ENCODE measurements at regions not wholly inside any gene's neighbourhood (a gene's known extent, or its start where the extent isn't known, plus 50 kb on each side); places are given as distances from the start of the nearest gene placed in this dataset.

DNA sequence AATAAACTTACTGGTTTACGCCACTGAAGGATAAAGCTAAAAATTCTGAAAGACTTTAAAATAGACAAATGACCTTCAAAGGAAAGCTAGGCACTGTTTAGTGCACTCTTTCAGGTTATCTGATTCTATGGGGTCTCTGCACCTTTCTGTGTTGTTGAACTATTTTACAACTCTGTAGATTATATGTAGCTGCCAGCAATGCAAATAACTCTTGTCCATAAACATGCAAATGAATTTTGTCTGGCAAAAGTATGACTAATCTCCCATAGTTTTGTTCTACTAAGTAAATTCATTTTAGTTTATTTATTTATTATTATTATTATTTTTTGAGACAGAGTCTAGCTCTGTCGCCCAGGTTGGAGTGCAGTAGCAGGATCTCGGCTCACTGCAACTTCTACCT, 266.3 kb upstream of the CCDC196 start:
- no peaks in the 10 kb centered on the region for H3K36me3 Mint-ChIP-seq
- Histone ChIP-seq H3K36me3 (ENCODE audit: control insufficient read depth, insufficient read depth, low read length) (no peaks in the 10 kb centered on the region), H3K27ac (ENCODE audit: low read length) (no peak overlapping the region), H3K9me3 (ENCODE audit: control insufficient read depth, insufficient read depth, low read length) (no peaks in the 10 kb centered on the region), H3K27me3 (ENCODE audit: control insufficient read depth, insufficient read depth, low read length) (no peaks in the 10 kb centered on the region), H3K4me3 (ENCODE audit: low read length) (no peak overlapping the region), H3K4me1 (ENCODE audit: control insufficient read depth, insufficient read depth, low read length) (no peaks in the 10 kb centered on the region)
- DNase-seq (no peak), ATAC-seq (no peak)
- TF ChIP-seq, protein P1, sequence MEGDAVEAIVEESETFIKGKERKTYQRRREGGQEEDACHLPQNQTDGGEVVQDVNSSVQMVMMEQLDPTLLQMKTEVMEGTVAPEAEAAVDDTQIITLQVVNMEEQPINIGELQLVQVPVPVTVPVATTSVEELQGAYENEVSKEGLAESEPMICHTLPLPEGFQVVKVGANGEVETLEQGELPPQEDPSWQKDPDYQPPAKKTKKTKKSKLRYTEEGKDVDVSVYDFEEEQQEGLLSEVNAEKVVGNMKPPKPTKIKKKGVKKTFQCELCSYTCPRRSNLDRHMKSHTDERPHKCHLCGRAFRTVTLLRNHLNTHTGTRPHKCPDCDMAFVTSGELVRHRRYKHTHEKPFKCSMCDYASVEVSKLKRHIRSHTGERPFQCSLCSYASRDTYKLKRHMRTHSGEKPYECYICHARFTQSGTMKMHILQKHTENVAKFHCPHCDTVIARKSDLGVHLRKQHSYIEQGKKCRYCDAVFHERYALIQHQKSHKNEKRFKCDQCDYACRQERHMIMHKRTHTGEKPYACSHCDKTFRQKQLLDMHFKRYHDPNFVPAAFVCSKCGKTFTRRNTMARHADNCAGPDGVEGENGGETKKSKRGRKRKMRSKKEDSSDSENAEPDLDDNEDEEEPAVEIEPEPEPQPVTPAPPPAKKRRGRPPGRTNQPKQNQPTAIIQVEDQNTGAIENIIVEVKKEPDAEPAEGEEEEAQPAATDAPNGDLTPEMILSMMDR (IDR thresholded peaks at IDR 0.05): no peak
- peaks cover 2 to 12% of the 10 kb centered on the region in 2 donors for H3K27me3 Mint-ChIP-seq (ENCODE audit: low read depth in 2 of 2)
- intact Hi-C loops (cut with micrococcal nuclease): no loop called here
- H3K9me3 Mint-ChIP-seq: peaks cover 0 to 4% of the 10 kb centered on the region in 2 donors
- H3K27ac Mint-ChIP-seq: no peak overlapping the region
- no peak overlapping the region for H3K4me3 Mint-ChIP-seq
- 98% methylated on average over 3 of the region's 3 CpGs for WGBS (ENCODE audit: insufficient coverage)
- H3K4me1 Mint-ChIP-seq: no peaks in the 10 kb centered on the region

DNA sequence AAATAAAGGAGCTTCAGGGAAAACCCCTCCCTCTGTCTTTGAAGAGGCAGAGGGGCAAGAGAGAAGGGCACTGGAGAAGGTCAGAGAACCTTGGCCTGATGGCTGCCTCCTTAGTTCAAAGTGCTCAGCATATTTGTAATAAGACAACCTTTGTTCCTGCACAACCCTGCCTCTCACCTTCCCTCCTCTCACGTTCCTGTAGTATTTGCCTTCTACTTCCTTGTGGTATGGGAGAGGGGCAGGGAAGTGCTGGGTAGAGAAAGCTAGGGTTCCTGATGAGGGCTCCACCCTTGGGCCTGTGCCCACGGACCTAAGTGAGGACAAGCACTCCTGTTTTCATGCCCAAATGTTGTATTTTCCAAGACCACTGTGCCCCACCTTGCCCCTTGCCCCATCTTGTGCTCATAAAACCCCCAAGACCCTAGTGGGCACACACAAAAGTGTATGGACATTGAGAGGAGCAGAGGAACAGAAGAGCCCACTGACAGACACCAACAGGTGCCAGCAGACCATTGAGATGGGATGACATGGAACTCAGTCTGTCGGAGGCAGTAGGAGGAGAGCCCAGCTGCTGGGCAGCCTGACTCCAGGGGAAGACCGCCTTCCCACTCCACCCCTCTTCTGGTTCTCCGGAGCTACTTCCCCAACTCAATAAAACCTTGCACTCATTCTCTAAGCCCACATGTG, 261.5 kb upstream of the CCDC196 start:
- Histone ChIP-seq H3K9me3 (ENCODE audit: control insufficient read depth, insufficient read depth, low read length) (no peaks in the 10 kb centered on the region), H3K27ac (ENCODE audit: low read length) (no peak overlapping the region), H3K36me3 (ENCODE audit: control insufficient read depth, insufficient read depth, low read length) (no peaks in the 10 kb centered on the region), H3K4me1 (ENCODE audit: control insufficient read depth, insufficient read depth, low read length) (no peaks in the 10 kb centered on the region), H3K27me3 (ENCODE audit: control insufficient read depth, insufficient read depth, low read length) (no peaks in the 10 kb centered on the region), H3K4me3 (ENCODE audit: low read length) (no peak overlapping the region)
- TF ChIP-seq, protein P1 (IDR thresholded peaks at IDR 0.05): no peak
- WGBS (ENCODE audit: insufficient coverage): 88% methylated on average over 4 of the region's 5 CpGs
- Mint-ChIP-seq H3K27me3 (ENCODE audit: low read depth in 2 of 2) (no peaks in the 10 kb centered on the region), H3K4me3 (no peak overlapping the region), H3K27ac (no peak overlapping the region), H3K4me1 (no peaks in the 10 kb centered on the region), H3K9me3 (peaks cover 0 to 2% of the 10 kb centered on the region in 2 donors), H3K36me3 (no peaks in the 10 kb centered on the region)
- no peak for ATAC-seq
- intact Hi-C loops (cut with micrococcal nuclease): no loop called here
- DNase-seq: no peak

DNA sequence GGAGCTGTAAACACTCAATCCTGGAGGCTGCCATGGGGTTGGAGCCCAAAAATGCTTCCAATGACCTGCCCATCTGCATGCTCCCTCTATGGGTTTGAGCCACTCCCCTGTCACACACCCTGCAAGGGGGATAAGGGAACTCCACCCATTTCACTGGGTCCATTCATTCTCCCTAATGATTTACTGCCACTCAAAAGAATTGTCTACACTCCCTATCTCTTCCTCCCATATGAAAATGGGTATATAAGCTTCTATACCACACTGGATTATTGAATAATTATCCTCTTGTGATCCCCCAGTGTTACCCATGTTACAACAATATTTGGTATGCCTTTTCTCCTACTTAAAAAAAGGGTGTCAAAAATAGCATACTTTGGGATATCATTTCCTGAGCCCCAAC, 260.8 kb upstream of the CCDC196 start:
- Mint-ChIP-seq H3K36me3 (peaks cover under 1% of the 10 kb centered on the region), H3K4me3 (no peak overlapping the region), H3K27ac (no peak overlapping the region), H3K27me3 (ENCODE audit: low read depth in 2 of 2) (peaks cover 0 to 2% of the 10 kb centered on the region in 2 donors), H3K4me1 (no peaks in the 10 kb centered on the region), H3K9me3 (peaks cover 0 to 2% of the 10 kb centered on the region in 2 donors)
- H3K4me1 ChIP-seq (ENCODE audit: control insufficient read depth, insufficient read depth, low read length): no peaks in the 10 kb centered on the region
- no peaks in the 10 kb centered on the region for H3K9me3 ChIP-seq (ENCODE audit: control insufficient read depth, insufficient read depth, low read length)
- no peak for DNase-seq
- no peak for ATAC-seq
- TF ChIP-seq, protein P1 (IDR thresholded peaks at IDR 0.05): no peak
- H3K27me3 ChIP-seq (ENCODE audit: control insufficient read depth, insufficient read depth, low read length): no peaks in the 10 kb centered on the region
- no peak overlapping the region for H3K27ac ChIP-seq (ENCODE audit: low read length)
- H3K36me3 ChIP-seq (ENCODE audit: control insufficient read depth, insufficient read depth, low read length): no peaks in the 10 kb centered on the region
- H3K4me3 ChIP-seq (ENCODE audit: low read length): no peak overlapping the region
- intact Hi-C loops (cut with micrococcal nuclease): no loop called here

All from natural killer cell (primary cell).